CD4-positive, alpha-beta T cell treated with Interleukin-1 beta for 1 hour (primary cell): ENCODE measurements at regions not wholly inside any gene's neighbourhood (a gene's known extent, or its start where the extent isn't known, plus 50 kb on each side); places are given as distances from the start of the nearest gene placed in this dataset.
"Not testable (repeated sequence)": the region's sequence is repeated elsewhere in the genome, so short reads cannot be mapped to it uniquely, and the experiment has no call there.

Experiments
- DNase-seq, 2 donors: peaks; one replicate each; pipeline ENCODE4 v3.0.0-alpha.2; 2020 to 2022

DNA sequence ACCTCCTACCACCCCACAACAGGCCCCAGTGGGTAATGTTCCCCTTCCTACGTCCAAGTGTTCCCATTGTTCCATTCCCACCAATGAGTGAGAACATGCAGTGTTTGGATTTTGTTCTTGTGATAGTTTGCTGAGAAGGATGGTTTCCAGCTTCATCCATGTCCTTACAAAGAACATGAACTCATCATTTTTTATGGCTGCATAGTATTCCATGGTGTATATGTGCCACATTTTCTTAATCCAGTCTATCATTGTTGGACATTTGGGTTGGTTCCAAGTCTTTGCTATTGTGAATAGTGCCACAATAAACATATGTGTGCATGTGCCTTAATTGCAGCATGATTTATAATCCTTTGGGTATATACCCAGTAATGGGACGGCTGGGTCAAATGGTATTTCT lies 81.6 kb downstream of the P2RY10 start:
- not testable (repeated sequence) for DNase-seq

DNA sequence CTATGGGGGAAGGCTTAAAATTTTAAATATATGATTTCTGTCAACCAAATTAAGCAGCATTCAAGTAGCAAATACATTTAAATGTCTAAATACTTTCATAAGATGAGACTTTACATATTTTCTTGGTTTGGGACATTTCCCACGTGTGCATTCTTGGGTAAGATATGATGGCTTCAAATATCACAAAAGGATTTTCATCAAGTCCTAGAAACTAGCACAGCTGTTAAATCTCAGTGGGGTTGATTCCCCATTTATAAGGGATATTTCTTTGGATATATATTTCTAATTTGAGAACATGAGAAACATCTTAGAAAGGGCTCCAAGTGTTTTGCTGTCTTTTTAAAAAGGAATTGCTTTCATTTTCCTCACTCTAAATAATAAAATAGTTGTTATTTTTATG lies 90.2 kb downstream of the P2RY10 start:
- DNase-seq: no peak

DNA sequence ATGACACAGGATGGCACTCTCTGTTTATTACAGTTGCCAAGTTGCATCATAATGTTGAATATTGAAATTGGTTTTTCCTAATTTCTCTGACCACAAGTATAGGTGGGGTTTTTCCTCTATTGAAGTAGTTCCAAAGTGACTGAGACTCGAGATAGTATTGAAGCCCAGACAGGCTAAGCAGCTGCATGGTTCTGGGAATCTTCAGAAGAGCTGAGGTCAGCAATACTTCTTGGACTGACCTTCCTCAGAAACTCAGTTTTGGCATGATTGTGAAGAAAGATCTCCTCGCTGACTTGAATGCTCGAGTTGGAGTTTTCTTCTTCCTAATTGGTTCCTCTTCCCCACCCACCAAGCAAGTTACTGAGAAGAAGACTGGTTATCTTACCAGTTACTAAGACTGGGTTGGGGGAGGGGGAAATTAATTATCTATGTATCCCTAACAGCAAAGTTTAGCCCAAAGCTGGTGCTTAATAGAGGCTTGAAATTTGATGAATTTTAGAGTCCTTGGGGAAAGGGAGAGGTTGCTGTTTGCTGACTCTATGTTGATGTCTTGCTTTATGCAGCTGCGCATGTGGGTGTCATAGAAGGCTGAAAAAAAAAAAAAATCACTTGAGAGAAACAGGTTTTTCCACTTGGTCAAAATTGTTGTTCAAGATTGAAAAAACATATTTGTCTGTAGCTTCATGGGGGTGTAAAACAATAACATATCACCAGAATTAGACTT lies 91.1 kb downstream of the P2RY10 start:
- no peak for DNase-seq

DNA sequence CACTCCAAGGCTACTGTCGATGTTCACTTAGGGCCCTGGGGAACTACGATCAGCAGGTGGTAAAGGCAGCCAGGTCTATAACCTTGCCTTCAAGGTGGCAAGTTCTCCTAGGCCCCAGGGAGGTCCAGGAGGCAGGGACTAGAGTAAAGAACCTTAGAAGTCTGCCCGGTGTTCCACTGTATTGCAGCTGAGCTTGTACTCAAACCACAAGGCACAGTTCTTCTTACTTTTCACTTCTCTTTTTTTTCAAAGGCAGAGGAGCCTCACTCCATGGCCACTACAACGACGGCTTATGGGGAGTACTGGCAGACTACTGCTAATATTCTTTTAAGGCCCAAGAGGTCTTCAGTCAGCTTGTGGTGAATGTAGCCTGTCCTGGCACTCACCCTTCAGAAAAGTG lies 78.8 kb upstream of the GPR174 start:
- peak in 1 of 2 donors; percentile 21 for DNase-seq

DNA sequence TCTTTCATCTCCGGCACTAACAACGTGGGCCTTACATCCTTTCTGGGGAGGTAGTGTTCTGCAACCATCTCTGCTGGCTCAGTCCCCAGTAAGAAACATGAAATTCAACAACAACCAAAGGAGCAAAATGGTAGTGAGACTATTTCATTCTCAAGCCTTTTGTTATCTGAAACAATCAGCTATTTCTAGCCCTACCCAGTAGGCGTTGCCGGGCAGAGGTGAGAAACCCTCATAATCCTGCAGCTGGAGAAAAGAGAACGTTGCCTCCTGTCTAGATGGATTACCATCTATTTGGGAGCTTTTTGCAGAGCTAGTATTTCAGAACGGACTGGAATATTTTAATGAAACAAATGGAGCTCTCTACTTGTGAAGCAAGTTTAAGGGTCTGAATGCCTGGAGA lies 66.4 kb upstream of the GPR174 start:
- no peak for DNase-seq

DNA sequence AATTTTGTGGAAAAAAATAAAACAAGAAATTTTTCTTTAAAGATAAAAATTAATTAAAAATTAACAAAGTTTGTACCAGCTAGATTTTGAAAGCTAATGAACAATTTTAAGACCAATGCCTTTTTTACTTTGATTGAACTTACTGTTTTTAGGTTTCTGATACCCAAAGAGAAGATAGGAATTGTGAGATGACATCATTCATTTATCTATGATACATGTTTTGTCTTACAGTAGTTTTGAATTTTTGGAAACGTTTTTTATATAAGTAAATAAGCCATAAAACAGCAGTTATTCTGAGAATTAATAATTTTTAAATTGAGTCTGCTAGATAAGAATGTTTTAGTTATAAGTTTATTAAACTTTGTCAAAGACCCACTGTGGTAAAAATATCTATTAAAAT lies 65.0 kb upstream of the GPR174 start:
- DNase-seq: no peak

DNA sequence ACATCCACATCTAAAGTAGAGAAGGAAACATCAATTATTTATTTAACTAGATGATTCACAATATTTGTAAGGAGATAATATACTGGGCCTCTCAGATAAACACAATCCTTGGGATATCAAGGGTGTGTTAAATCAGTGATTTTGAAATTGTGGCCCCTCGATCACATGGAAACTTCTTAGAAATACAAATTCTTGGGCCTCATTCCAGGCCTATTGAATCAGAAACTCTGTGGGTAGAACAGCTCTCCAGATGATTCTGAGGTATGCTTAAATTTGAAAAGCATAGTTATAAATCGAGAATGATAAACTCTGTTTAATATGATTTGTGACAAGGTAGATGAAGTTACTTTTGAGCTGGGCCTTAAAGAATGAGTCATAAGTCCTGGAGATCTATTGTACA lies 64.3 kb upstream of the GPR174 start:
- DNase-seq: no peak

DNA sequence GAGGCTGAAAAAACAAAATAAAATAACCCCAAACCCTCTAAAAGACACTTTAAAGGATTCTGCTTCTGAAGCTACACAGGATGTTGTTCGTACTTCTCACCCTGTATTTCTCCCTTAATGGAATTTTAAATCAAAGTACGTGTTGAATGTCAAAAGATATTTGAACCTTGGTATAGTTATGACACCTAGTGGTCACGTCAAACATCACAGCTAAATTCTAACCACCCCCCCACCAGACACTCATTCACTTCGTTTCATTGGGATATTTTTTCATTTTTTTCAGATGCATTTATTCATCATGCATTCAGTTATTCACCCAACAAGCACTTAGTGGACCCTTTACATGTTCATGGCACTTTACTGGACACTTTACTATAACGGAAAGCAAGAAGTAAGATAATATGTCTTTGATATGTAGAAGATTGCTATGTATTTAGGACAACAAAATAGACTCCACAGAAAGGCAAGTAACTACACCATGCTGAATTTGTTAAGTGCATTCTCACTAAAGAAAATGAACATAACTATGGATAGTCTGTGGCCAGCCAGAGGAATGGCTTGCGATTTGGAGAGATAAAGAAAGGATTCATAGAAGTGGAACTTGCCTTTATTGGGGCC lies 62.5 kb upstream of the GPR174 start:
- DNase-seq: peak; percentile 29 to 70

DNA sequence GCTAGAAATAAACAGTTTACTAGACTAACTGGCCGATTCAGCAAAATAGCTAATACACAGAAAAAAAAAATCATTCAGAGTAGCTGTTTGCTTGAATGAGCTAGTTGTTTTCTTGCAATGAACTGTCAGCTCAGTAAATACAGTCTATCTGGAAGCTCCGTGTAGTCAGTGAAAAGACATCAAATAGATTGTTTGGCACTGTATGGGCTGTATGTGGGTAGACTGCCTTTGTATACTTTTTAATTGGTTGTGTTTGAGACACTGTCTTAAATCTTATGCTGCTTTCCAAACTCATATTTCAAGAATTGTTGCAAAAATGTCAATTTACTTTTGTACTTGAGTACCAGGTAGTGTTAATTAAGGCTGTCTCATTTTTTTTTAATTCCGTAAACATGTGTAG lies 61.6 kb upstream of the GPR174 start:
- DNase-seq: no peak

DNA sequence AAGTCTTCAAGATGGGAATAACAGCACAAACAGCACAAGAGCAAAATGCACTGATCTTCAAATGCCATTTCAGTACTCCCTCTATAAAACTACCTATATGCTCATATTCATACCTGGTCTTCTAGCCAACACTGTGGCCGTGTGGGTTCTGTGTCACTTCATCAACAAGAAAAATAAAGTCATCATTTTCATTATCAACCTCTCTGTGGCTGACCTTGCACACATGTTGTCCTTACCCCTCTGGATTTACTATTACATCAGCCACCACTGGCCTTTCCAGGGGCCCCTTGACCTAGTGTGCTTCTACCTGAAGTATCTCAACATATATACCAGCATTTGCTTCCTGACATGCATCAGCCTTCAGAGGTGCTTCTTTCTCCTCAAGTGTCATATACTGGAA lies 59.6 kb upstream of the GPR174 start:
- DNase-seq: no peak

DNA sequence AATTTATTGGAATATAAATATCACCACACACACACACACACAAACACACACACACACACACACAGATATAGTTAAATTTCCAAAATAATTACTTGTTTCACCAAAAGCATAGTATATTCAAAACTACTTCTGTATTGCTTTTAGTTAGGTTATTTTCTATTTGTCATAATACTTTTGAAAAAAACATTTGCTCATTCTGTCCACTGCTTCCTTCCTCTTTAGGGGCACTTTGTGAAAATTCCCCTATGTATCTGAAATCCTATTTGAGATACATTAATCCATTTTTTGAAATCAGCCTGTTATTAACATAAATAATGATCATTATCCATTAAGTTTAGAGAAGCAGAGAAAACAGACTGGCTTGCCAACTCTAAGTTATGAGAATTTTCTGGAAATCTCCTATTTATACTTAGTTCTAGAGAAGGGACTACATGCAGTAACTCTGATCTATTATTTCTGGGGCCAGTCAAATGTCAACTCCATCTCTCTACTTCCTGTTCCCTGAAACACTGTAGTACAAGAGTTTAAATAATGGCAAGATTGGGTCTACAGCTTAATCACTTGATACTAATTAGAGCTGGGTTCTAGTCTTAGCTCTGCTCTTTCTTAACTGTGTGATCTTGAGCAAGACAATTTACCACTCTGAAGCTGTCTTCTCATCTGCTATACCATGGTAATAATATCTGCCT lies 54.4 kb upstream of the GPR174 start:
- DNase-seq: no peak

DNA sequence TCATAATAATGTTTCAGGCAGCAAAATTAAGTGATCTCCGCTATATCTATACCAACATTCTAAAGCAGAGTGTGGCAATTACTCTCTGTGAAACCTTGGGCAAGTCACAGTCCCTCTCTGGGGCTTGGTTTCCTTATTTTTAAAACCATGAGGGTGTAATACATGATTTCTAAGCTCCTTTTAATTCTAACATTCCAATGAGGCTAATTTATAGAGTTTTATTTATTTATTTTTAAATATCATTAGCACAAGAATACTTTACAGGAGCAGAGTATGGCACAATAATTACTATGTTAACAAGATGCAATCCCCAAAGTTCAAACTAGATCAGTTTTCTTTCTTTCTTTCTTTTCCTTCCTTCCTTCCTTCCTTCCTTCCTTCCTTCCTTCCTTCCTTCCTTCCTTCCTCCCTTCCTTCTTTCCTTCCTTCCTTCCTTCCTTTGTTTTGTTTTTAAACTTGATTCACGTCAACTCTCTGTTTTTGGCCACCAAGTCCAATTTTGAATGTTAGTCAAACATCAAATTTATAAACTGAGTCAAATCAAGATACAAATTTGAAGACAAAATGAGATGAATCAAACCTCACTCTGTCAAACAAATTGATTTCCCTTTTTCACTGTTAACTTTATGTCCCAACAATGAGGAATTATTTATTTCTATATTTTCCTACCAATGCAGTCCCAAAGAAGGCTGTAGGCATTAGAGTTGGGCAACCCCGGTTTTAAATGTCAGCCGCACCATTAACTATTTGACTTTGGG lies 50.2 kb upstream of the GPR174 start:
- DNase-seq: no peak
